GM19023 (cell line): ENCODE measurements at regions not wholly inside any gene's neighbourhood (a gene's known extent, or its start where the extent isn't known, plus 50 kb on each side); places are given as distances from the start of the nearest gene placed in this dataset.

Experiments used
- ATAC-seq: cut with Tn5 transposase; IDR thresholded peaks from one replicate; pipeline ENCODE4 v1.9.1; 2021; ENCODE audit warnings: mild to moderate bottlenecking, moderate library complexity; ENCODE audit not compliant: unreplicated experiment

DNA sequence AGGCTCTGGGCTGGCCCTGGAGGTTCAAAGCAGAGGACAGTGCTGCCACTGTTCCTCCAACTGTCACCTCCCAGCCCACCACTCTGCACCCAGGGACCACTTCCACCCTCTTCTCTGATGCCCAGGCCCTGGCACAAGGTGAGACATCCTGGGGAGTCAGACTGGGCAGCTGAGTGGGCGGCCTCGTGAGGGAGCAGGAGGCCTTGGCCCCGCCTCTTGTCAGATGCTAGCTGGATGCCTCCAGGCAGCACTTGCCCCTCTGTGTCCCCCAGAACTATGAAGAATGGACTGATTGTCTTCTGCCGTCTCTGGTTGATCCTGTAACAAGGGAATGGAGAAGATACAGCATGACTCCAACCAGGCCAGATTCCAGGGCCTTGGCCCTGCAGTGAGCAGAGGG, 191.0 kb upstream of the LINGO1 start:
- no peak for ATAC-seq

DNA sequence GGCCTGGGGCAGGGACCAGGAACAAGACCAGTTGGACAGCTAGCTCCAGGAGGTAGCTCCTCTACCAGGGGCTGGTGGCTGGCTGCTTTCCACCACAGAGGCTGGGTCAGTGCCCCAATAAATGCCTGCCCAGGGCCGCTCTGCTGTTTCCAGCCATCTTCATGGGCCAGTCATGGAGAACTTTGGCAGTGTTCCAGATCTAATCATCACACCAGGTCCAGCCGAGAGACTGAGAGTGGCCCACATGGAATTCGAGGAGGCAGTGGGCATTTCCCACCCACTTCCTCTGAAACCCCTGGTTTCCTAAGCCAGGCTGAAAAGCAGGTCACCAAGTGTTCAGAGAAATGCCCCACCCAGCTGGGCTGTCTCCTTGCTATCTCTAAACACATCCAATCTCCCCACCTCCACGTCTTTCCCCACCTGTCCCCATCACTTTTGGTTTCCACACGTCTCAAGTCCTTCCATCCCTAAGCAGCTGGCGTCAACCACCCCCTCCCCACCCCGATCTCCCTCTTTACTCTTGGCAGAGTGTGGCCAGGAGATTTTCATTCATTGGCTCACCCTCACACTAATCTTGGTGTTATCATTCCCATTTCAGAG, 190.0 kb upstream of the LINGO1 start:
- no peak for ATAC-seq

- no peak for ATAC-seq
These were observed 189.2 kb upstream of the LINGO1 start for GRCh38 chr15:77821959-77822256.

DNA sequence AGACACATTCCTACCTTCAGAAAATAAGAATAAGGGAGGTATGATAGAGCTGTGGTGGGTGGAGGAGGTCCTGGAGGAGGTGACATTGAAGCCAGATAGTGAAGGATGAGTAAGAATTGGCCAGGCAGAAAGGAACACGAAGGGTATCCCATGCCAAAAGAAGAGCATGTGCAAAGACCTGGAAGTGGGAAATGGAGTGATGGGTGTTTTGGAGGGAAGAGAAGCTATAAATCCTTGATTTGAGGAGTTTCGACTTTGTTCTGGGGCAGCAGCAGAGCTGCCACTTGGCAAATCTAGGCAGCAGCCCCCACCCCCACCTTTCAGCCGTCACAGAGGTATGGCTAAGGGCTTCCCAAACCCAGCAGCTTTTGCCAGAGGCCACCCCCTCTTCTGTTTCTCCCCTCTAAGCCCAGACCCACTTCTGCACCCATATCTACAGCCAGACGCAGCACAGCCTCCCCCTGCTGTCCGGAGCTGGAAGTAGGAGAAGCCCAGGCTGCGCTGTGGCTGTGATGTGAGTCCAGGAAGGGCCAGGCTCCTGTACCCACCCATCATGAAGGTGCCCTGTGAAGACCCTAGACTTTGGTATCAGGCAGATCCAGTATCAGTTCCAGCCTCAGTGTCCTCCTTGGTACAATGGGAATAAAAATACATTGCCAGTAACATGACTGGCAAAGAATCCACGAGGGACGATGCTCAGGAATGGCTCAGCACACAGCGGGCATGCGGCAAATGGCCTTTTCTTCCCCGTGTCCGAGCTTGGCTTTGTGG, 188.7 kb upstream of the LINGO1 start:
- no peak for ATAC-seq

DNA sequence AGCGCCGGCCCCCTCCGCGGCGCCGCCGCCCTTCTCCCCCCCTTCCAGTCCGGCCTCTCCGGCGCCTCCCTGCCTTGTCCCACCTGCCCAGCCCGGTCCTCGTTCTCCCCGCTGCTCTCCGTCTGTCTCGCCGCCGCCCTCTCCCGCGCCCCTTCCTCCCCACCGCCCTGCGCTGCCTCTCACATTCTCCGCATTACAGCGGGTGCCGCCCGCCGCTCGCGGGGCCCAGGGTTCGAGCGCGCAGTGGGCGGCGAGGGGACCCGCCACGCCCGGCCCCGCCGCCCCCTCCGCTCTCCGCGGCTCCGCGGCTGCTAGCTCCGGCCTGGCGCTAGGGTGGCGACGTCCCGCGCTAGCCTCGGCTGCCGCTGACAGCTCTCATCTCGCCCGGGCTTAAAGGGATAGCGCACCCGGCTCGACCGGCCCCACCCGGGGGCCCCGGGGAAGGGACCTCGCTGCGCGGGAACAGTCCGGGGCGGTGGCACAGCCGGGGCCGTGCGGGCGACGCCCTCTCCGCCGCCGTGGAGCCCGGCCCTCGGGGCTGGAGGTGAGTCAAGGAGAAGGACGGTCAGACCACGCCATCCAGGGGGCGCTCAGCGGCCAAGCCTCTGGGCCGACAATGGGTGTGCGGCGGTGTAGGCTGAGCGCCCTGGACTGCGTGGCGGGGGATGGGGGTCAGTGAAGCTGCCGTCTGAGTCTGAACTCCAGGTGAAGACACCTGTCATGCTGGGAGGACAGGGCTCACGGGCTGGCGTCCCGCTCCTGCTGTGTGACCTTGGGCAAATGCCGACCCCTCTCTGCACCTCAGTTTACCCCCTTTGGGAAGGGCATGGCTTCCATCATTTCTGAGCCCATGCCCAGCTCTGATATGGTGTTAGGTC, 187.4 kb upstream of the LINGO1 start:
- no peak for ATAC-seq

- ATAC-seq = no peak
These were observed 186.5 kb upstream of the LINGO1 start for GRCh38 chr15:77819048-77819850.

DNA sequence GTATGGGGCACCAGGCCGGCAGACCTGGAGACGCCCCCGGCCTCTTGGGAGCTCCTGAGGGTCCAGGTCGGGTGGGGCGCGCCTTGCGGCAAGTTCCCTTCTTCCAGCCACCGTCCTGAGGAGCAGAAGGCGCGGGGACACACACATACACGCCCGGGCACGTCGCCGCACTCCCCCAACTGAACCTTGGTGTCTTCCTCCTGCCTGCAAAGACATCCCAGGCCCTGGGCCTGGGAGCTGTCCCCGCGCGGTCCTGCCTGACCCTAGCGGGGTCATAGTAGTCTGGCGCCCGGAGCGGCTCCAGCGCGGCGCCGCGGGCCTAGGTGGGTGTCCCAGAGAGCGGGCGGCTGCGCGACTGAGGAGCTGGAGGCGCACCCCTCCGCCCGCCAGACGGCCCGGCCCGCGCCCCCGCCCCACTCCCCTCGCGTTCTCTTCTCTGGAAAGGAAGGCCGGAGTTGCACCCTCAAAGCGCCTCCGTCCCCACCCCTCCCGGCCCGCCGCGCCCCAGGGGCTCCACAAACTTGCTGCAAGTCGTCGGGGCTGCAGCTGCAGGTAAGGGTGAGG, 185.9 kb upstream of the LINGO1 start:
- no peak for ATAC-seq

DNA sequence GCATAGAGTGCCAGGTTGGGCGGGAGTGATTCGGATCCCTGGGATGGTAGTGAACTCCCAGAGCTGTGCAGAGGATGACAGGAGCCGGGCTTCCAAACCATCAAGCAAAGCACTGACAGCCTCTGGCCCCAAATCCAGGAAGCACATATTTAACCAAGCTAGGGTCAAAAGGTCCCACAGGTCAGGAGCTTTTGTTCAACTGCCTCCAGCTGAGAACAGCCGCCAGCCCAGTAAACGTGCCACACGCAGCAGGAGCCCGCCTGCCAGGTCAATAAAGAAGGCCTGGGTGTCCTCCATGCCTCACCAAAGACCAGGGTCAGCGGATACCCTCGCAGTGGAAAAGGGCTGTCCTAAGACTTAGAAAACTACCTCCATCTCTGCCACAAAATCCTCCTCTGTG, 184.7 kb upstream of the LINGO1 start:
- ATAC-seq = no peak

DNA sequence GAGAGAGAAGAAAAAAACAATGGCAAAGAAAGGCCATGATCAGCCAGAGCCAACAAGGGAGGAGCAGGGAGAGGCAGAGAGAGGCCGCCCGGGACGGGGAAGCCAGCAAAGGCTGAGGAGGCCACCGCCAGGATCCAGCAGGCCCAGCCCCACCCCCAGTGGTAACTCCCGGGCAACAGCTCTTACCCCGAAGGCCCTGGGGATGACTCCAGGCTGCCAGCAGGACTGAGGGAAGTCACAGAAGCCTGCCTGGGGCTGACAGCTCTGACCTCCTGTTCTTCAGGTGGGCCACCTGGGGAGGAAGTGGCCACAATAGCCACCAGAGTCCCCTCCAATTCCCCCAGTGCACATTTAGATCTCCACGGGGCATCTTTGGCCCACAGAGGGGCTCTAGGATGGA, 184.3 kb upstream of the LINGO1 start:
- no peak for ATAC-seq

GRCh38 chr15:77815015-77815414, 182.3 kb upstream of the LINGO1 start:
- ATAC-seq = no peak

- ATAC-seq = no peak
These were observed 180.0 kb upstream of the LINGO1 start for GRCh38 chr15:77812664-77813063.

DNA sequence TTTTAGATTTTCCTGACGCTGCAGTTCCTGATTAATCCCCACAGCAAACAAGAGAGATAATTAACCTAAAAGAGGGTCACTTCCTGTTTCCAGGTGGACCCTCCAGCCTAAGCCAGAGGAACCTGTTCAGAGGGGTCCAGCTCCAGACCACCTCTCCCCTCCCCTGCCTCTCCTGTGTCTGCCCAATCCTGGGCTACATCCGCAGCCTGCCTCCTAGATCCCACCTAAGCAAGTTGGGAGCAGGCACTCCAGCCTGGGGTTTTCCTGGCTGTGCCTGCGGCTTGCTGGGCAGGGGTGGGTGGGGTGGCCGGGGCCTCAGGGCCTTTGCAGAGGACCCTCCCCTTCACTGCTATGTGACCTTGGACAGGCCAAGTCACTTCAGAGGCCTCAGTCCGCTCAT, 178.6 kb upstream of the LINGO1 start:
- no peak for ATAC-seq

- no peak for ATAC-seq
These were observed 177.4 kb upstream of the LINGO1 start for GRCh38 chr15:77810130-77810571.

GRCh38 chr15:77808581-77809177, 176.0 kb upstream of the LINGO1 start:
- no peak for ATAC-seq

DNA sequence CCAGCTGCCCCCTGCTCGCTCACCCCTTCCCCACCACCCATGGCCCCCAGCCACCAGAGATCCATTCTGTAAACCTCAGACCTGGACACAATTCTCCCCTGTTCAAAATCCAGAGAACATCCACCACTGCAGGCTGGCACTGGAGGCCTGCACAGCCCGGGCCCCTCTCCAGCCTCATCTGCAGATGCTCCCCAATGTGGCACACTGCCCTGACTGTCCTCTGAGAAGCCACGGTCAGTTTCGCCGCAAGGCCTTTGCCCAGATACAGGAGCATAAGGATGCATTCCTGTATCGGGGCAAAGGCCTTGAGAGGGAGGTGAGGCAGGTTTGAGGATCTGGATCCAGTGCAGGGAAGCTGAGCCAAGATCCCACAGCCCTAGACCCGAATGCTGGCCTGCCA, 175.4 kb upstream of the LINGO1 start:
- ATAC-seq = no peak

GRCh38 chr15:77807611-77808010, 174.9 kb upstream of the LINGO1 start:
- no peak for ATAC-seq

GRCh38 chr15:77807115-77807514, 174.4 kb upstream of the LINGO1 start:
- no peak for ATAC-seq

- no peak for ATAC-seq
These were observed 171.5 kb upstream of the LINGO1 start for GRCh38 chr15:77804210-77804609.

GRCh38 chr15:77803487-77803886, 170.8 kb upstream of the LINGO1 start:
- ATAC-seq = no peak

GRCh38 chr15:77800305-77800704, 167.6 kb upstream of the LINGO1 start:
- no peak for ATAC-seq
